ENCODE measurements at regions not wholly inside any gene's neighbourhood (a gene's known extent, or its start where the extent isn't known, plus 50 kb on each side); places are given as distances from the start of the nearest gene placed in this dataset.

GRCh38 chr11:79525257-79525656, 84.4 kb upstream of the TENM4 start:
- DNase-seq (ENCODE audit: unreplicated experiment), result no peak
- BruUV-seq (replicated peaks), result no TSS peak
- intact Hi-C loops (cut with micrococcal nuclease), result loop anchor here (10.0 kb wide), 1 partner anchor 60 kb away; no protein-coding TSS in a partner anchor
- no peak overlapping the region for H3K4me3 Mint-ChIP-seq (ENCODE audit: unreplicated experiment)
- H3K4me1 Mint-ChIP-seq (ENCODE audit: insufficient read depth, unreplicated experiment), result no peaks in the 10 kb centered on the region
- no peak for TF ChIP-seq CTCF (IDR thresholded peaks at IDR 0.05; ENCODE audit: unreplicated experiment)
- ChIA-PET CTCF (interaction anchor here (0.6 to 1.2 kb wide), 3 partner anchors 11 to 298 kb away, joined by 3 read pairs; no protein-coding TSS in a partner anchor), POLR2A (no interaction called here)
- H3K9me3 Mint-ChIP-seq (ENCODE audit: unreplicated experiment), result no peaks in the 10 kb centered on the region
- no peak overlapping the region for H3K27ac Mint-ChIP-seq (ENCODE audit: low read depth, unreplicated experiment)
- H3K27me3 Mint-ChIP-seq (ENCODE audit: insufficient read depth, unreplicated experiment), result peaks cover 31% of the 10 kb centered on the region
- H3K36me3 Mint-ChIP-seq (ENCODE audit: insufficient read depth, unreplicated experiment), result no peaks in the 10 kb centered on the region

GRCh38 chr11:79522626-79523025, 81.8 kb upstream of the TENM4 start:
- no peak overlapping the region for H3K4me3 Mint-ChIP-seq (ENCODE audit: unreplicated experiment)
- H3K4me1 Mint-ChIP-seq (ENCODE audit: insufficient read depth, unreplicated experiment), result no peaks in the 10 kb centered on the region
- intact Hi-C loops (cut with micrococcal nuclease), result loop anchor here (10.0 kb wide), 1 partner anchor 58 kb away; no protein-coding TSS in a partner anchor
- no peaks in the 10 kb centered on the region for H3K36me3 Mint-ChIP-seq (ENCODE audit: insufficient read depth, unreplicated experiment)
- H3K27ac Mint-ChIP-seq (ENCODE audit: low read depth, unreplicated experiment), result no peak overlapping the region
- peaks cover 21% of the 10 kb centered on the region for H3K27me3 Mint-ChIP-seq (ENCODE audit: insufficient read depth, unreplicated experiment)
- no peaks in the 10 kb centered on the region for H3K9me3 Mint-ChIP-seq (ENCODE audit: unreplicated experiment)
- BruUV-seq (replicated peaks), result no TSS peak
- ChIA-PET CTCF (interaction anchor here (0.6 to 1.3 kb wide), 4 partner anchors 29 to 685 kb away, joined by 3 to 4 read pairs (median 4); no protein-coding TSS in a partner anchor), POLR2A (interaction anchor here (0.7 to 0.8 kb wide), 2 partner anchors 15 to 251 kb away, joined by 3 read pairs; no protein-coding TSS in a partner anchor)
- DNase-seq (ENCODE audit: unreplicated experiment), result no peak
- TF ChIP-seq CTCF (IDR thresholded peaks at IDR 0.05; ENCODE audit: unreplicated experiment), result no peak

- H3K4me1 Mint-ChIP-seq (ENCODE audit: insufficient read depth, unreplicated experiment), result no peaks in the 10 kb centered on the region
- no TSS peak for BruUV-seq (replicated peaks)
- H3K27me3 Mint-ChIP-seq (ENCODE audit: insufficient read depth, unreplicated experiment), result peaks cover 38% of the 10 kb centered on the region
- no peaks in the 10 kb centered on the region for H3K36me3 Mint-ChIP-seq (ENCODE audit: insufficient read depth, unreplicated experiment)
- H3K9me3 Mint-ChIP-seq (ENCODE audit: unreplicated experiment), result no peaks in the 10 kb centered on the region
- H3K27ac Mint-ChIP-seq (ENCODE audit: low read depth, unreplicated experiment), result no peak overlapping the region
- CTCF ChIA-PET, result interaction anchor here (0.6 to 1.0 kb wide), 3 partner anchors 10 to 27 kb away, joined by 3 to 4 read pairs (median 3); no protein-coding TSS in a partner anchor
- no peak for TF ChIP-seq CTCF (IDR thresholded peaks at IDR 0.05; ENCODE audit: unreplicated experiment)
- DNase-seq (ENCODE audit: unreplicated experiment), result no peak
- no peak overlapping the region for H3K4me3 Mint-ChIP-seq (ENCODE audit: unreplicated experiment)
- intact Hi-C loops (cut with micrococcal nuclease), result loop anchor here (10.0 kb wide), 1 partner anchor 55 kb away; no protein-coding TSS in a partner anchor
- POLR2A ChIA-PET, result no interaction called here
These were observed 79.3 kb upstream of the TENM4 start for GRCh38 chr11:79520086-79520485.

- Mint-ChIP-seq H3K27ac (ENCODE audit: low read depth, unreplicated experiment) (no peak overlapping the region), H3K4me3 (ENCODE audit: unreplicated experiment) (no peak overlapping the region), H3K4me1 (ENCODE audit: insufficient read depth, unreplicated experiment) (no peaks in the 10 kb centered on the region), H3K36me3 (ENCODE audit: insufficient read depth, unreplicated experiment) (no peaks in the 10 kb centered on the region), H3K27me3 (ENCODE audit: insufficient read depth, unreplicated experiment) (peaks cover 17% of the 10 kb centered on the region), H3K9me3 (ENCODE audit: unreplicated experiment) (no peaks in the 10 kb centered on the region)
- TF ChIP-seq CTCF (IDR thresholded peaks at IDR 0.05; ENCODE audit: unreplicated experiment), result no peak
- BruUV-seq (replicated peaks), result no TSS peak
- no peak for DNase-seq (ENCODE audit: unreplicated experiment)
- intact Hi-C loops (cut with micrococcal nuclease), result no loop called here
- CTCF ChIA-PET, result interaction anchor here (1.4 kb wide), 1 partner anchor 23 kb away, joined by 4 read pairs; no protein-coding TSS in a partner anchor
- POLR2A ChIA-PET, result no interaction called here
These were observed 75.0 kb upstream of the TENM4 start for GRCh38 chr11:79515781-79516180.

Measured in MCF 10A (cell line).